ENCODE measurements at regions not wholly inside any gene's neighbourhood (a gene's known extent, or its start where the extent isn't known, plus 50 kb on each side); places are given as distances from the start of the nearest gene placed in this dataset.

GRCh38 chr4:110250023-110250387 lies 51.6 kb upstream of the ELOVL6 start:
- CTCF ChIA-PET: no interaction called here
- no peak for DNase-seq (ENCODE audit: extremely low spot score)
- POLR2A ChIA-PET: no interaction called here
- no peak for TF ChIP-seq HDGF (IDR thresholded peaks at IDR 0.05; ENCODE audit: borderline replicate concordance)
- TF ChIP-seq ELF4 (IDR thresholded peaks at IDR 0.05): no peak
- no peak for TF ChIP-seq ARNT (IDR thresholded peaks at IDR 0.05)
- no peak for TF ChIP-seq L3MBTL2 (conservative IDR thresholded peaks at IDR 0.05)
- no peak for TF ChIP-seq ZNF384 (IDR thresholded peaks at IDR 0.05)
- no peak for TF ChIP-seq BHLHE40 (IDR thresholded peaks at IDR 0.05; ENCODE audit: borderline replicate concordance)
- TF ChIP-seq TARDBP (IDR thresholded peaks at IDR 0.05): no peak
- TF ChIP-seq FOXM1 (IDR thresholded peaks at IDR 0.05; ENCODE audit: borderline replicate concordance): no peak
- no peak for TF ChIP-seq LEF1 (IDR thresholded peaks at IDR 0.05; ENCODE audit: borderline replicate concordance)
- TF ChIP-seq PKNOX1 (IDR thresholded peaks at IDR 0.05): no peak

GRCh38 chr4:110248831-110249253 lies 50.4 kb upstream of the ELOVL6 start:
- ChIA-PET CTCF (no interaction called here), POLR2A (no interaction called here)
- no peak for DNase-seq (ENCODE audit: extremely low spot score)
- no peak for TF ChIP-seq ZNF384 (IDR thresholded peaks at IDR 0.05)
- no peak for TF ChIP-seq FOXA1 (IDR thresholded peaks at IDR 0.05)
- no peak for TF ChIP-seq TARDBP (IDR thresholded peaks at IDR 0.05)
- TF ChIP-seq SP1 (IDR thresholded peaks at IDR 0.05): no peak
- TF ChIP-seq FOXM1 (IDR thresholded peaks at IDR 0.05; ENCODE audit: borderline replicate concordance): no peak

Measured in HEK293T (cell line).